Brain microvascular endothelial cell (primary cell): ENCODE measurements at regions not wholly inside any gene's neighbourhood (a gene's known extent, or its start where the extent isn't known, plus 50 kb on each side); places are given as distances from the start of the nearest gene placed in this dataset.

Experiments
- DNase-seq: peaks from one replicate; pipeline ENCODE4 v3.0.0-alpha.2; 2020
- H3K27ac ChIP-seq: fragments of 250-450 bp; sonication (Bioruptor Pico); 2 replicates; pipeline ENCODE4 v1.5.1; 2020; ENCODE audit warnings: mild to moderate bottlenecking, moderate library complexity
- H3K27me3 ChIP-seq: fragments of 250-450 bp; sonication (Bioruptor Pico); replicated peaks from 2 replicates; pipeline ENCODE4 v1.5.1; 2020; ENCODE audit warnings: mild to moderate bottlenecking
- H3K36me3 ChIP-seq: fragments of 250-450 bp; sonication (Bioruptor Pico); replicated peaks from 2 replicates; pipeline ENCODE4 v1.5.1; 2020; ENCODE audit warnings: mild to moderate bottlenecking
- H3K4me3 ChIP-seq: 2 replicates; pipeline ENCODE4 v1.5.1; 2011; ENCODE audit warnings: low read depth, mild to moderate bottlenecking, control low read depth, low read length, moderate library complexity
- CTCF ChIP-seq: IDR thresholded peaks from 2 replicates; pipeline ENCODE4 v1.5.1; 2011; ENCODE audit warnings: low read depth, mild to moderate bottlenecking, moderate library complexity, low read length, control low read depth, inconsistent platforms; ENCODE audit errors: missing control alignments
- in situ Hi-C: cut with HindIII; loops from 2 replicates; pipeline ENCODE4 v1.10.0; 2017; ENCODE audit warnings: low sequenced_read_pairs, low pct_ligation_motif_present

- Histone ChIP-seq H3K4me3 (no peak overlapping the region), H3K27ac (no peak overlapping the region), H3K36me3 (no peaks in the 10 kb centered on the region), H3K27me3 (no peaks in the 10 kb centered on the region)
- in situ Hi-C loops, result no loop called here
- TF ChIP-seq CTCF, result no peak
- no peak for DNase-seq
Observed at GRCh38 chr14:81656811-81657210, 123.2 kb upstream of the SEL1L start.

- no peak overlapping the region for H3K27ac ChIP-seq
- H3K4me3 ChIP-seq, result no peak overlapping the region
- in situ Hi-C loops, result no loop called here
- no peaks in the 10 kb centered on the region for H3K36me3 ChIP-seq
- no peak for DNase-seq
- H3K27me3 ChIP-seq, result no peaks in the 10 kb centered on the region
- no peak for TF ChIP-seq CTCF
Observed at GRCh38 chr14:81662066-81662465, 128.4 kb upstream of the SEL1L start.

GRCh38 chr14:81662570-81663197 is 129.0 kb upstream of the SEL1L start:
- no peak overlapping the region for H3K4me3 ChIP-seq

GRCh38 chr14:81668626-81669274 is 135.1 kb upstream of the SEL1L start:
- Histone ChIP-seq H3K27me3 (no peaks in the 10 kb centered on the region), H3K4me3 (no peak overlapping the region), H3K36me3 (no peaks in the 10 kb centered on the region), H3K27ac (no peak overlapping the region)
- DNase-seq, result no peak
- no peak for TF ChIP-seq CTCF
- in situ Hi-C loops, result no loop called here

More at GRCh38 chr14:81662570-81663197, 129.0 kb upstream of the SEL1L start:
- Histone ChIP-seq H3K27me3 (no peaks in the 10 kb centered on the region), H3K36me3 (no peaks in the 10 kb centered on the region), H3K27ac (no peak overlapping the region)
- TF ChIP-seq CTCF, result no peak
- in situ Hi-C loops, result no loop called here
- DNase-seq, result no peak

- in situ Hi-C loops, result no loop called here
- DNase-seq, result no peak
- Histone ChIP-seq H3K27ac (no peak overlapping the region), H3K27me3 (no peaks in the 10 kb centered on the region), H3K4me3 (no peak overlapping the region), H3K36me3 (no peaks in the 10 kb centered on the region)
- no peak for TF ChIP-seq CTCF
Observed at GRCh38 chr14:81669308-81669707, 135.7 kb upstream of the SEL1L start.

GRCh38 chr14:81673930-81674329 is 140.3 kb upstream of the SEL1L start:
- DNase-seq, result no peak
- Histone ChIP-seq H3K27me3 (no peaks in the 10 kb centered on the region), H3K4me3 (no peak overlapping the region), H3K27ac (no peak overlapping the region), H3K36me3 (no peaks in the 10 kb centered on the region)
- TF ChIP-seq CTCF, result no peak
- in situ Hi-C loops, result no loop called here
